ENCODE measurements at regions not wholly inside any gene's neighbourhood (a gene's known extent, or its start where the extent isn't known, plus 50 kb on each side); places are given as distances from the start of the nearest gene placed in this dataset.
"Not testable (repeated sequence)": the region's sequence is repeated elsewhere in the genome, so short reads cannot be mapped to it uniquely, and the experiment has no call there.

GRCh38 chr2:132220589-132220988 lies 58.8 kb upstream of the ANKRD30BL start:
- not testable (repeated sequence) for H3K27ac ChIP-seq (ENCODE audit: low read depth, low read length); H3K4me1 ChIP-seq (ENCODE audit: control insufficient read depth, insufficient read depth, low read length); H3K27me3 ChIP-seq (ENCODE audit: control insufficient read depth, insufficient read depth, low read length); H3K9ac ChIP-seq (ENCODE audit: low read depth, low read length); H3K36me3 ChIP-seq (ENCODE audit: control insufficient read depth, insufficient read depth, low read length); H3K4me3 ChIP-seq (ENCODE audit: low read depth, low read length)
- H3K9me3 ChIP-seq (ENCODE audit: control insufficient read depth, insufficient read depth, low read length): peaks cover 11% of the 10 kb centered on the region; the same call in 1 of the 2 replicates

DNA sequence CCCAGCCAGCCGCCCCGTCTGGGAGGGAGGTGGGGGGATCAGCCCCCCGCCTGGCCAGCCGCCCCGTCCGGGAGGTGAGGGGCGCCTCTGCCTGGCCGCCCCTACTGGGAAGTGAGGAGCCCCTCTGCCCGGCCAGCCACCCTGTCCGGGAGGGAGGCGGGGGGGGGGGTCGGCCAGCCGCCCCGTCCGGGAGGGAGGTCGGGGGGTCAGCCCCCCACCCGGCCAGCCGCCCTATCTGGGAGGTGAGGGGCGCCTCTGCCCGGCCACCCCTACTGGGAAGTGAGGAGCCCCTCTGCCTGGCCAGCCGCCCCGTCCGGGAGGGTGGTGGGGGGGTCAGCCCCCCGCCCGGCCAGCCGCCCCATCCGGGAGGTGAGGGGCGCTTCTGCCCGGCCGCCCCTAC lies 60.1 kb upstream of the ANKRD30BL start:
- H3K9ac ChIP-seq (ENCODE audit: low read depth, low read length); H3K27me3 ChIP-seq (ENCODE audit: control insufficient read depth, insufficient read depth, low read length); H3K27ac ChIP-seq (ENCODE audit: low read depth, low read length); H3K4me1 ChIP-seq (ENCODE audit: control insufficient read depth, insufficient read depth, low read length); H3K4me3 ChIP-seq (ENCODE audit: low read depth, low read length); H3K36me3 ChIP-seq (ENCODE audit: control insufficient read depth, insufficient read depth, low read length): not testable (repeated sequence)
- peaks cover 11% of the 10 kb centered on the region; the same call in 1 of the 2 replicates for H3K9me3 ChIP-seq (ENCODE audit: control insufficient read depth, insufficient read depth, low read length)

- H3K27me3 ChIP-seq (ENCODE audit: control insufficient read depth, insufficient read depth, low read length): no peaks in the 10 kb centered on the region
- H3K4me1 ChIP-seq (ENCODE audit: control insufficient read depth, insufficient read depth, low read length): no peaks in the 10 kb centered on the region
- H3K36me3 ChIP-seq (ENCODE audit: control insufficient read depth, insufficient read depth, low read length): no peaks in the 10 kb centered on the region
- H3K9ac ChIP-seq (ENCODE audit: low read depth, low read length): no peak overlapping the region
- no peak overlapping the region for H3K4me3 ChIP-seq (ENCODE audit: low read depth, low read length)
- no peak overlapping the region for H3K27ac ChIP-seq (ENCODE audit: low read depth, low read length)
- H3K9me3 ChIP-seq (ENCODE audit: control insufficient read depth, insufficient read depth, low read length): peaks cover 4% of the 10 kb centered on the region; the same call in 1 of the 2 replicates
These were observed 90.6 kb upstream of the ANKRD30BL start for GRCh38 chr2:132252191-132252893.

- Histone ChIP-seq H3K4me1 (ENCODE audit: control insufficient read depth, insufficient read depth, low read length) (no peaks in the 10 kb centered on the region), H3K27ac (ENCODE audit: low read depth, low read length) (no peak overlapping the region), H3K27me3 (ENCODE audit: control insufficient read depth, insufficient read depth, low read length) (peaks cover 1% of the 10 kb centered on the region; the same call in 1 of the 2 replicates), H3K9ac (ENCODE audit: low read depth, low read length) (no peak overlapping the region), H3K9me3 (ENCODE audit: control insufficient read depth, insufficient read depth, low read length) (peaks cover 4% of the 10 kb centered on the region; the same call in 1 of the 2 replicates), H3K36me3 (ENCODE audit: control insufficient read depth, insufficient read depth, low read length) (no peaks in the 10 kb centered on the region), H3K4me3 (ENCODE audit: low read depth, low read length) (no peak overlapping the region)
These were observed 91.1 kb upstream of the ANKRD30BL start for GRCh38 chr2:132252894-132253264.

GRCh38 chr2:132253496-132254305 lies 91.9 kb upstream of the ANKRD30BL start:
- Histone ChIP-seq H3K27me3 (ENCODE audit: control insufficient read depth, insufficient read depth, low read length) (peaks cover 5% of the 10 kb centered on the region; the same call in 1 of the 2 replicates), H3K9ac (ENCODE audit: low read depth, low read length) (no peak overlapping the region), H3K4me1 (ENCODE audit: control insufficient read depth, insufficient read depth, low read length) (no peaks in the 10 kb centered on the region), H3K4me3 (ENCODE audit: low read depth, low read length) (no peak overlapping the region), H3K27ac (ENCODE audit: low read depth, low read length) (no peak overlapping the region), H3K9me3 (ENCODE audit: control insufficient read depth, insufficient read depth, low read length) (peaks cover 4% of the 10 kb centered on the region; the same call in 1 of the 2 replicates), H3K36me3 (ENCODE audit: control insufficient read depth, insufficient read depth, low read length) (no peaks in the 10 kb centered on the region)

- not testable (repeated sequence) for H3K9me3 ChIP-seq (ENCODE audit: control insufficient read depth, insufficient read depth, low read length); H3K36me3 ChIP-seq (ENCODE audit: control insufficient read depth, insufficient read depth, low read length); H3K9ac ChIP-seq (ENCODE audit: low read depth, low read length); H3K4me1 ChIP-seq (ENCODE audit: control insufficient read depth, insufficient read depth, low read length); H3K4me3 ChIP-seq (ENCODE audit: low read depth, low read length); H3K27me3 ChIP-seq (ENCODE audit: control insufficient read depth, insufficient read depth, low read length); H3K27ac ChIP-seq (ENCODE audit: low read depth, low read length)
These were observed 92.7 kb upstream of the ANKRD30BL start for GRCh38 chr2:132254306-132254919.

DNA sequence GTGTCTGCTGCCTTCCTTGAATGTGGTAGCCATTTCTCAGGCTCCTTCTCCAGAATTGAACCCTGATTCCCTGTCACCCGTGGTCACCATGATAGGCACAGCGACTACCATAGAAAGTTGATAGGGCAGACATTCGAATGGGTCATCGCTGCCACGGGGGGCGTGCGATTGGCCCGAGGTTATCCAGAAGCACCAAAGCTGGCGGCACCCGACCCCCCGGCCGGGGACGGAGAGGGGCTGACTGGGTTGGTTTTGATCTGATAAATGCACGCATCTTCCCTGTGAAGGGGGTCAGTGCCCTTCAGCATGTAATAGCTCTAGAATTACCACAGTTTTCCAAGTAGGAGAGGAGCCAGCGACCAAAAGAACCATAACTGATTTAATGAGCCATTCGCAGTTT lies 94.0 kb upstream of the ANKRD30BL start:
- no peaks in the 10 kb centered on the region for H3K36me3 ChIP-seq (ENCODE audit: control insufficient read depth, insufficient read depth, low read length)
- no peak overlapping the region for H3K9ac ChIP-seq (ENCODE audit: low read depth, low read length)
- peaks cover 4% of the 10 kb centered on the region; the same call in 1 of the 2 replicates for H3K9me3 ChIP-seq (ENCODE audit: control insufficient read depth, insufficient read depth, low read length)
- peaks cover 5% of the 10 kb centered on the region; the same call in 1 of the 2 replicates for H3K27me3 ChIP-seq (ENCODE audit: control insufficient read depth, insufficient read depth, low read length)
- H3K4me3 ChIP-seq (ENCODE audit: low read depth, low read length): no peak overlapping the region
- H3K27ac ChIP-seq (ENCODE audit: low read depth, low read length): no peak overlapping the region
- H3K4me1 ChIP-seq (ENCODE audit: control insufficient read depth, insufficient read depth, low read length): no peaks in the 10 kb centered on the region

DNA sequence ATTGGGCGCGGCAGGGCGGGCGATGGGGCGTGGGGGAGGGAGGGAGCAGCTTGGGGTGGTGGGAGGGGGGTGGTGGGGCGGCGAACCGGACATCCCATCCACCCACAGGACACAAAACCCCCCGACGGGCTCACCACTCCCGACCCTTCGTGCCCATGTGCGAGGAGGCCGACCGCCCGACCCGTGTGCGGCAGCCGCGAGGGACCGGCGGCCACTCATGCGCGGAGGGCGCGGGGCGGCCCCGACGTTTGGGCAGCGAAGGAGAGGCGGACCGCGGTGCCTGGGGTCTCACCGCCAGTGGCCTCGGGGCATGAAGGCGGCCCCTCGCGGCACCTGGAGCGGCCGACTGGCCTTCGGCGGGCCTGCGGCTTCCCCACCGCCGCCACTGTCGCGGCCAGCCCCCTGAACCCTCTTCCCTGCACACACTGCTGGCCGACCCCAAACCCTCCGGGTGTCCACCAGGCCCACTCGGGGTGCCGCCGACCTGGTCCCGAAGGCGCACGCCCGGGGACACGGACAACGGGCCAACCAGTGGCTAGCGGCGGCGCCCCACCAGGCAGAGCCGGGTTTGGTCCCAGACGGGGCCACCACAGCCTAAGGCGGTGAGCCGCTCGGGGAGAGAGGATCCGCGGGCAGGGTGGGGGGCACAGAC lies 94.6 kb upstream of the ANKRD30BL start:
- H3K36me3 ChIP-seq (ENCODE audit: control insufficient read depth, insufficient read depth, low read length): no peaks in the 10 kb centered on the region
- H3K9me3 ChIP-seq (ENCODE audit: control insufficient read depth, insufficient read depth, low read length): peaks cover 4% of the 10 kb centered on the region; the same call in 1 of the 2 replicates
- no peak overlapping the region for H3K4me3 ChIP-seq (ENCODE audit: low read depth, low read length)
- H3K27ac ChIP-seq (ENCODE audit: low read depth, low read length): no peak overlapping the region
- H3K4me1 ChIP-seq (ENCODE audit: control insufficient read depth, insufficient read depth, low read length): no peaks in the 10 kb centered on the region
- H3K27me3 ChIP-seq (ENCODE audit: control insufficient read depth, insufficient read depth, low read length): peaks cover 5% of the 10 kb centered on the region; the same call in 1 of the 2 replicates
- H3K9ac ChIP-seq (ENCODE audit: low read depth, low read length): no peak overlapping the region

DNA sequence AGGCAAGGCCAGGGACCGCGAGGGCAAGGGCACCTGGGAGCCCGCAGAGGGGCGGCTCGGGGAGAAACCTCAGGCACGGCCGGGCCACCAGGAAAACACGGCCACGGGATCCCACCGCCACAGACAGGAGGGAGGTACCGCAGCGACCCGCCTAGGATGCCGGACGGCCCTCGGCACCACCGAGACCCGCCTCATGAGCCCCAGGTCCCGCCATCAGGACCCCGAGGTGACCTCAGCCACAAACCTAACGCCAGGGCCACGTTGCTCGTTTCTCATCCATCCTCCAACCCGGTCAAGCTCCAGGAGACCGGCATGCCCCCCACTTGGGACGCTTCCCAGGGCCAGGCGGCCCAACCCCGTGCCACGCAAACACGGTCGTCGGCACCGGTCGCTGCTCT lies 95.2 kb upstream of the ANKRD30BL start:
- not testable (repeated sequence) for H3K27ac ChIP-seq (ENCODE audit: low read depth, low read length); H3K4me1 ChIP-seq (ENCODE audit: control insufficient read depth, insufficient read depth, low read length); H3K9ac ChIP-seq (ENCODE audit: low read depth, low read length); H3K36me3 ChIP-seq (ENCODE audit: control insufficient read depth, insufficient read depth, low read length); H3K9me3 ChIP-seq (ENCODE audit: control insufficient read depth, insufficient read depth, low read length); H3K27me3 ChIP-seq (ENCODE audit: control insufficient read depth, insufficient read depth, low read length)
- H3K4me3 ChIP-seq (ENCODE audit: low read depth, low read length): peak overlapping the region; percentile 51; the same call in 1 of the 2 replicates

GRCh38 chr2:132257301-132258171 lies 95.8 kb upstream of the ANKRD30BL start:
- H3K9ac ChIP-seq (ENCODE audit: low read depth, low read length); H3K27ac ChIP-seq (ENCODE audit: low read depth, low read length); H3K27me3 ChIP-seq (ENCODE audit: control insufficient read depth, insufficient read depth, low read length); H3K9me3 ChIP-seq (ENCODE audit: control insufficient read depth, insufficient read depth, low read length); H3K4me1 ChIP-seq (ENCODE audit: control insufficient read depth, insufficient read depth, low read length); H3K36me3 ChIP-seq (ENCODE audit: control insufficient read depth, insufficient read depth, low read length): not testable (repeated sequence)
- H3K4me3 ChIP-seq (ENCODE audit: low read depth, low read length): peak overlapping the region; percentile 51
